ENCODE measurements at regions not wholly inside any gene's neighbourhood (a gene's known extent, or its start where the extent isn't known, plus 50 kb on each side); places are given as distances from the start of the nearest gene placed in this dataset.

GRCh38 chr4:181775298-181775697 lies 467.9 kb upstream of the TENM3 start:
- H3K27ac ChIP-seq (ENCODE audit: low read length) = no peak overlapping the region
- ATAC-seq (ENCODE audit: insufficient read depth, low read depth) = no peak
- DNase-seq = no peak
- H4K20me1 ChIP-seq (ENCODE audit: insufficient read depth, low read length) = no peaks in the 10 kb centered on the region
- H3K27me3 ChIP-seq (ENCODE audit: insufficient read depth, low read length, poor library complexity) = no peaks in the 10 kb centered on the region
- H3K9me3 ChIP-seq (ENCODE audit: insufficient read depth, low read length, severe bottlenecking) = no peaks in the 10 kb centered on the region
- no peaks in the 10 kb centered on the region for H3K4me1 ChIP-seq (ENCODE audit: insufficient read depth, low read length)
- H3K4me3 ChIP-seq (ENCODE audit: low read depth in 1 of 2, low read length in 2 of 2) = no peak overlapping the region
- TF ChIP-seq CTCF (IDR thresholded peaks at IDR 0.05; ENCODE audit: borderline replicate concordance, extremely low read depth, low read length, poor library complexity, severe bottlenecking) (no peak), EZH2 (IDR thresholded peaks at IDR 0.05; ENCODE audit: borderline replicate concordance, low read depth, low read length, severe bottlenecking) (no peak)
- no peak overlapping the region for H2AFZ ChIP-seq (ENCODE audit: low read depth, low read length)
- no peak overlapping the region for H3K4me2 ChIP-seq (ENCODE audit: insufficient read depth, low read length)
- H3K79me2 ChIP-seq (ENCODE audit: insufficient read depth, low read length) = no peaks in the 10 kb centered on the region
- H3K9ac ChIP-seq (ENCODE audit: low read depth, low read length) = no peak overlapping the region
- H3K36me3 ChIP-seq (ENCODE audit: insufficient read depth, low read length) = no peaks in the 10 kb centered on the region

- no peak overlapping the region for H3K4me3 ChIP-seq (ENCODE audit: low read depth in 1 of 2, low read length in 2 of 2)
- no peaks in the 10 kb centered on the region for H3K9me3 ChIP-seq (ENCODE audit: insufficient read depth, low read length, severe bottlenecking)
- H2AFZ ChIP-seq (ENCODE audit: low read depth, low read length) = no peak overlapping the region
- no peaks in the 10 kb centered on the region for H3K36me3 ChIP-seq (ENCODE audit: insufficient read depth, low read length)
- DNase-seq = no peak
- no peak overlapping the region for H3K9ac ChIP-seq (ENCODE audit: low read depth, low read length)
- no peaks in the 10 kb centered on the region for H3K27me3 ChIP-seq (ENCODE audit: insufficient read depth, low read length, poor library complexity)
- H3K4me2 ChIP-seq (ENCODE audit: insufficient read depth, low read length) = no peak overlapping the region
- H3K4me1 ChIP-seq (ENCODE audit: insufficient read depth, low read length) = no peaks in the 10 kb centered on the region
- no peaks in the 10 kb centered on the region for H3K79me2 ChIP-seq (ENCODE audit: insufficient read depth, low read length)
- no peak for TF ChIP-seq EZH2 (IDR thresholded peaks at IDR 0.05; ENCODE audit: borderline replicate concordance, low read depth, low read length, severe bottlenecking)
- no peak for TF ChIP-seq CTCF (IDR thresholded peaks at IDR 0.05; ENCODE audit: borderline replicate concordance, extremely low read depth, low read length, poor library complexity, severe bottlenecking)
- no peak for ATAC-seq (ENCODE audit: insufficient read depth, low read depth)
- H3K27ac ChIP-seq (ENCODE audit: low read length) = no peak overlapping the region
- no peaks in the 10 kb centered on the region for H4K20me1 ChIP-seq (ENCODE audit: insufficient read depth, low read length)
These were observed 466.7 kb upstream of the TENM3 start for GRCh38 chr4:181776264-181777054.

GRCh38 chr4:181777518-181777917 lies 465.7 kb upstream of the TENM3 start:
- Histone ChIP-seq H3K4me2 (ENCODE audit: insufficient read depth, low read length) (no peak overlapping the region), H3K36me3 (ENCODE audit: insufficient read depth, low read length) (no peaks in the 10 kb centered on the region), H3K79me2 (ENCODE audit: insufficient read depth, low read length) (no peaks in the 10 kb centered on the region), H3K4me1 (ENCODE audit: insufficient read depth, low read length) (no peaks in the 10 kb centered on the region), H3K27ac (ENCODE audit: low read length) (no peak overlapping the region), H4K20me1 (ENCODE audit: insufficient read depth, low read length) (no peaks in the 10 kb centered on the region), H3K9ac (ENCODE audit: low read depth, low read length) (no peak overlapping the region), H3K27me3 (ENCODE audit: insufficient read depth, low read length, poor library complexity) (no peaks in the 10 kb centered on the region), H2AFZ (ENCODE audit: low read depth, low read length) (no peak overlapping the region), H3K9me3 (ENCODE audit: insufficient read depth, low read length, severe bottlenecking) (no peaks in the 10 kb centered on the region), H3K4me3 (ENCODE audit: low read depth in 1 of 2, low read length in 2 of 2) (no peak overlapping the region)
- ATAC-seq (ENCODE audit: insufficient read depth, low read depth) = no peak
- no peak for TF ChIP-seq CTCF (IDR thresholded peaks at IDR 0.05; ENCODE audit: borderline replicate concordance, extremely low read depth, low read length, poor library complexity, severe bottlenecking)
- TF ChIP-seq EZH2 (IDR thresholded peaks at IDR 0.05; ENCODE audit: borderline replicate concordance, low read depth, low read length, severe bottlenecking) = no peak
- DNase-seq = no peak
